ENCODE measurements at regions not wholly inside any gene's neighbourhood (a gene's known extent, or its start where the extent isn't known, plus 50 kb on each side); places are given as distances from the start of the nearest gene placed in this dataset.

DNA sequence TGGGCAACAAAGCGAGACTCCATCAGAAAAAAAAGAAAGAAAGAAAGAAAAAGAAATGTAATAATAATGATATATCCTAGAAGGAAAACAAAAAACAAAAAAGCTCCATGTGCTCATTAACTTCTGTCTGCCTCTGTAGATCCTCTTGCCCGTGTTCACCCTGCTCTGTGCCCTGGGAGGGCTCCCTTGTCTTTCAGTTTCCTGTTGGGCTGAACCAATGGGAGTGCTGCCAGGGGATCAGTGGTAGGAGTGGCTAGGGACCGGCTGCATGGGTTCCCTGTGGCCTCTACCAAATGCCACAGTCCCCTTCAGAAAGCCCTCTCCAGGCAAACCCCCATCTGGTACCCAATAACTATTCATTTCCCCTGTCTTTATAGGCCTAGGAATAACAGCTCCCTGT lies 51.8 kb upstream of the PARD3 start:
- DNase-seq (ENCODE audit: low read depth), result no peak
- H3K4me3 ChIP-seq (ENCODE audit: low read length), result no peak overlapping the region
- TF ChIP-seq CTCF (conservative IDR thresholded peaks at IDR 0.05; ENCODE audit: low read depth, low read length), result no peak
